Fibroblast of lung (primary cell): ENCODE measurements at regions not wholly inside any gene's neighbourhood (a gene's known extent, or its start where the extent isn't known, plus 50 kb on each side); places are given as distances from the start of the nearest gene placed in this dataset.
A peak's percentile ranks its signal among the peaks of the same experiment; 100 is the strongest.

Experiments
- DNase-seq, 2 donors: peaks; one replicate each; pipeline versions ENCODE4 v3.0.0 to v3.0.0-alpha.2; 2010; ENCODE audit warnings: low read depth in 2 of 2
- H2AFZ ChIP-seq: 2 replicates; pipeline ENCODE4 v1.5.1; 2012; ENCODE audit warnings: low read length, control low read depth, inconsistent platforms
- H3K27ac ChIP-seq: 2 replicates; pipeline ENCODE4 v1.5.1; 2011; ENCODE audit warnings: low read length, control low read depth; ENCODE audit not compliant: insufficient read depth
- H3K27me3 ChIP-seq: 2 replicates; pipeline ENCODE4 v1.5.1; 2011; ENCODE audit warnings: mild to moderate bottlenecking, low read length; ENCODE audit not compliant: control insufficient read depth, insufficient read depth
- H3K36me3 ChIP-seq: 2 replicates; pipeline ENCODE4 v1.5.1; 2011; ENCODE audit warnings: low read length; ENCODE audit not compliant: control insufficient read depth, insufficient read depth
- H3K4me1 ChIP-seq: 2 replicates; pipeline ENCODE4 v1.5.1; 2011; ENCODE audit warnings: low read length; ENCODE audit not compliant: control insufficient read depth, insufficient read depth; ENCODE audit errors: extremely low read depth
- H3K4me2 ChIP-seq: 2 replicates; pipeline ENCODE4 v1.5.1; 2011; ENCODE audit warnings: low read length, control low read depth; ENCODE audit not compliant: insufficient read depth; ENCODE audit errors: extremely low read depth
- H3K4me3 ChIP-seq, 4 experiments: fragments of 200-600 bp in 1 of 4; sonication (generic) in 1 of 4; replicated peaks in 1 of 4; 2 replicates each; pipeline ENCODE4 v1.5.1; 2011 to 2016; ENCODE audit warnings: low read length in 4 of 4, low read depth in 3 of 4, mild to moderate bottlenecking in 3 of 4, control low read depth in 2 of 4, inconsistent platforms in 1 of 4, mixed read lengths in 1 of 4; ENCODE audit not compliant: insufficient read depth in 1 of 4; ENCODE audit errors: control extremely low read depth in 1 of 4
- H3K79me2 ChIP-seq: 2 replicates; pipeline ENCODE4 v1.5.1; 2012; ENCODE audit warnings: mild to moderate bottlenecking, low read length, inconsistent platforms; ENCODE audit not compliant: control insufficient read depth, insufficient read depth
- H3K9ac ChIP-seq: 2 replicates; pipeline ENCODE4 v1.5.1; 2011; ENCODE audit warnings: mild to moderate bottlenecking, low read length, control low read depth; ENCODE audit not compliant: insufficient read depth
- H3K9me3 ChIP-seq: 2 replicates; pipeline ENCODE4 v1.5.1; 2012; ENCODE audit warnings: low read depth, low read length; ENCODE audit not compliant: control insufficient read depth, insufficient read depth
- H4K20me1 ChIP-seq: 2 replicates; pipeline ENCODE4 v1.5.1; 2011; ENCODE audit warnings: low read length; ENCODE audit not compliant: control insufficient read depth, insufficient read depth; ENCODE audit errors: extremely low read depth
- CTCF ChIP-seq, 2 donors: IDR thresholded peaks in 1 of 2; conservative IDR thresholded peaks in 1 of 2; 1 replicate in 1 of 2; 2 replicates in 1 of 2; pipeline ENCODE4 v1.5.1; 2011 to 2012; ENCODE audit warnings: low read length in 2 of 2, control low read depth in 1 of 2, inconsistent platforms in 1 of 2, low read depth in 1 of 2, mild to moderate bottlenecking in 1 of 2
- EZH2 ChIP-seq: IDR thresholded peaks from 2 replicates; pipeline ENCODE4 v1.5.1; 2012; ENCODE audit warnings: low read length, control low read depth, mild to moderate bottlenecking; ENCODE audit errors: missing control alignments

GRCh38 chr5:148760945-148761638 is 65.3 kb upstream of the ADRB2 start:
- TF ChIP-seq CTCF (conservative IDR thresholded peaks at IDR 0.05 in 1 of 2, IDR thresholded peaks at IDR 0.05 in 1 of 2; ENCODE audit: low read depth in 1 of 2, low read length in 2 of 2) (no peak), EZH2 (no peak)
- Histone ChIP-seq H3K36me3 (no peaks in the 10 kb centered on the region), H3K27ac (no peak overlapping the region), H3K79me2 (no peaks in the 10 kb centered on the region), H4K20me1 (no peaks in the 10 kb centered on the region), H3K4me2 (no peak overlapping the region), H2AFZ (no peak overlapping the region), H3K9ac (no peak overlapping the region), H3K4me3 (no peak overlapping the region), H3K27me3 (no peaks in the 10 kb centered on the region), H3K4me1 (no peaks in the 10 kb centered on the region), H3K9me3 (no peaks in the 10 kb centered on the region)
- peak in 1 of 2 donors; percentile 19 for DNase-seq

GRCh38 chr5:148763996-148764395 is 62.4 kb upstream of the ADRB2 start:
- H3K36me3 ChIP-seq = no peaks in the 10 kb centered on the region
- H3K27me3 ChIP-seq = no peaks in the 10 kb centered on the region
- TF ChIP-seq CTCF (conservative IDR thresholded peaks at IDR 0.05 in 1 of 2, IDR thresholded peaks at IDR 0.05 in 1 of 2; ENCODE audit: low read depth in 1 of 2, low read length in 2 of 2) (no peak), EZH2 (no peak)
- no peak overlapping the region for H3K27ac ChIP-seq
- H3K9me3 ChIP-seq = no peaks in the 10 kb centered on the region
- no peak overlapping the region for H2AFZ ChIP-seq
- H3K9ac ChIP-seq = no peak overlapping the region
- no peak overlapping the region for H3K4me3 ChIP-seq
- H3K4me1 ChIP-seq = no peaks in the 10 kb centered on the region
- H3K4me2 ChIP-seq = no peak overlapping the region
- no peaks in the 10 kb centered on the region for H4K20me1 ChIP-seq
- no peak for DNase-seq
- no peaks in the 10 kb centered on the region for H3K79me2 ChIP-seq

- Histone ChIP-seq H3K27me3 (no peaks in the 10 kb centered on the region), H3K79me2 (no peaks in the 10 kb centered on the region), H3K4me2 (no peak overlapping the region), H4K20me1 (no peaks in the 10 kb centered on the region), H3K4me1 (no peaks in the 10 kb centered on the region), H3K9ac (no peak overlapping the region), H3K9me3 (no peaks in the 10 kb centered on the region), H2AFZ (no peak overlapping the region), H3K36me3 (no peaks in the 10 kb centered on the region), H3K4me3 (no peak overlapping the region), H3K27ac (no peak overlapping the region)
- no peak for TF ChIP-seq EZH2
- no peak for DNase-seq
Measured at GRCh38 chr5:148765061-148765460, 61.4 kb upstream of the ADRB2 start.
